GM18909 (cell line): ENCODE measurements at regions not wholly inside any gene's neighbourhood (a gene's known extent, or its start where the extent isn't known, plus 50 kb on each side); places are given as distances from the start of the nearest gene placed in this dataset.
A peak's percentile ranks its signal among the peaks of the same experiment; 100 is the strongest.
"Not testable (repeated sequence)": the region's sequence is repeated elsewhere in the genome, so short reads cannot be mapped to it uniquely, and the experiment has no call there.

Experiments
- ATAC-seq: cut with Tn5 transposase; IDR thresholded peaks from one replicate; pipeline ENCODE4 v1.9.1; 2021; ENCODE audit warnings: mild to moderate bottlenecking; ENCODE audit not compliant: unreplicated experiment, poor library complexity

DNA sequence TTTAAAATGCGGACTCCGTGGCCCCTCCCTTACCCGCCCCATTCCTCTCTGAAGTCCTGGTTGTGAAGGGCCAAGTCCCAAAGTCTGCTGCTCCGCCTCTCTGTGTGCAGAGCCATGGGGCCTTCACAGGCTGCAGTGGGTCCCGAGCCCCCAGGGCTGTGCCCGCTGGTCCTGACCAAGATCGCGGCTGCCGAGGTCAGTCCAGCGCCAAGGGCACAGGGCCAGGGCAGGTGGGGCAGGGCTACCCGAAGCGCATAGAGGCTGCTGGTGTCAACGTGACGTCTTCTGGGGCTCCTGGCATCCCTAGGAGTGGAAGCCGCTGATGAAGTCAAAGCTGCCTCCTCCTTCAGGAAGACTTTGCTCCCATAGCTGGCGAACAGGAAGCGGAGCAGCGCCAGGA is 858.8 kb downstream of the TUBA3C start:
- not testable (repeated sequence) for ATAC-seq

DNA sequence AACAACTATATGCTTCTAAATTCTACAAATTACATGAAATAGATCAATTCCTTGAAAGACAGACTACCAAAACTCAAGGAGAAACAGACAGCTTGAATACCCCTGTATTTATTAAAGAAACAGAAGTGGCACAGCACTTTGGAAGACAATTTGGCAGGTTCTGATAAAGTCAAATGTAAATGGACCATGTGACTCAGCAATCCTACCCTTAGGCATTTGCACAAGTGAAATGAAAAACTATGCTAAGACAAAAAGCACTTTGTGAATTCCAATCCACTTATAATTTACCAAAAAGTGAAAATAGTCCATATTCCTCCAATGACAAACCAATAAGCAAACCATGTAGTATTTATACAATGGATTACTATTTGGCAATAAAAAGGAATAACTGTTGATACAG is 862.0 kb downstream of the TUBA3C start:
- not testable (repeated sequence) for ATAC-seq

GRCh38 chr13:18303240-18303813 is 878.3 kb downstream of the TUBA3C start:
- not testable (repeated sequence) for ATAC-seq

DNA sequence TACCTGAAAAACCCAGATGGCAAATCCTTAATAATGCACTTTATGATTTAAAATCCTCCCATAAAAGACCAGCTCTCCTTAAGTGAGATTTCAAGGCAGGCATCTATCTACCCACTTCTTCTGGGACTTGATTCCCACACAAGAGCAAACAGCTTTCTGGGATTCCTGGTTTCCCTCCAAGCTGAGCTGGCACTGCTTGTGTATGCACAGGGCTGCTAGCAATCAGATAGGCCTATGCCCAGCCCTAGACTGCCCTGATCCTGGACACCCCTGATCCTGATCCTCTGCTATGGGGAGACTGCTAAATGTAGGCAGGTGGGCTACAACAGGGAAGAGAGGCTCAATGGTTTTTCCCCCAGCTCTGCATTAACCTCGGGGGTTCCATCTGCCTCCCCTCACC is 880.7 kb downstream of the TUBA3C start:
- not testable (repeated sequence) for ATAC-seq

DNA sequence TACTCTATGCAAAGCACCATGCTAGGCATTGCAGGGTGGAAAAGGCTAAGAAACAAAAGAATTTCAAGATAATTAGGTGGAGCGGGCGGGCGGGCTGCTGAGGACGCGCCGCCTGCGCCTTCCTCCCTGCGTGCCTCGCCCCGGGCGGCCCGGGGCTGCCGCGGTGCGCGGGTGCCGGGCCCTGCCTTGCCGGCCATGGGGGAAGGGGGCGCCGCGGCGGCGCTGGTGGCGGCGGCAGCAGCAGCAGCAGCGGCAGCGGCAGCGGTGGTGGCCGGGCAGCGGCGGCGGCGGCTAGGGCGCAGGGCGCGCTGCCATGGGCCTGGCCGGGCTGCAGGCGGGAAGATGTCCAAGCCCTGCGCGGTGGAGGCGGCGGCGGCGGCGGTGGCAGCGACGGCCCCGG is 884.3 kb downstream of the TUBA3C start:
- ATAC-seq, result not testable (repeated sequence)

GRCh38 chr13:18296617-18297016 is 885.0 kb downstream of the TUBA3C start:
- not testable (repeated sequence) for ATAC-seq

DNA sequence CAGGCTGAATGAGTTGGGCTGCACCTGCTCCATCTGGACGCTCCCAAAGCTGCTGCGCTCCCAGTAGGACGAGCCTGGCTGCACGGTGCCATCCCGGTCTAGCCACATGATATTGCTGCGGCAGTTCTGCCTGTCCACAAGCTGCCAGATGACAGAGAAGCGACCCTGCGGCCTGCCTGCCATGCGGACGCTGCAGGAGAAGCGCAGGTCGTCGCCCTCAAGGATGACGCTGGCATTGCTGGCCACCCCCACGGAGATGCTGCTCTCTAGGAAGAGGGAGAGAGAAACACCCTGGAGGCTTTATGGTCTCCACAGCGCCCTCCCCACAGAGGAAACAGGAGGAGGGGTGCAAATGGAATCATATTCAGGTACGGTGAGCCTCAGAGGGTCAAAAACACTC is 887.3 kb downstream of the TUBA3C start:
- ATAC-seq, result not testable (repeated sequence)

DNA sequence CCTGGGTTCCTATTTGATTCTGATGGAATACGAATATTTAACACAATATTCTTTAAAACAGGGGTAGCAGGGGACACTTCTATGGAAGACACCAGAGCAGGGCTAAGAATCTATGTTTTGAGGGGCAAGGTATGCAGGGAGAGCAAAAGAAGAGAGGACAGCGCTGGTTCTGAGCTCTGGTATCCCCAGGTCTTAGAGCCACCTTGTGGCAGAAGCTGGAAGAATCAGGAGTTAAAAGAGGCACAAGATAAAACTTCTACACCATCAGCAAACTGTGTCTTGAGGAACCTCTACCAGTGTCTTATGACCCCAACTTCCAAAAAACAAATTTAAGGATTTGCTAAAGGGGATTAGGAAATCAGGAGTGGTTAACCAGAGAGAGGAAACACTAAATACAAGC is 894.8 kb downstream of the TUBA3C start:
- peak; percentile 40 for ATAC-seq

- not testable (repeated sequence) for ATAC-seq
Observed at GRCh38 chr13:18285663-18286062, 896.0 kb downstream of the TUBA3C start.

GRCh38 chr13:18284040-18284439 is 897.6 kb downstream of the TUBA3C start:
- not testable (repeated sequence) for ATAC-seq

GRCh38 chr13:18281829-18282597 is 899.6 kb downstream of the TUBA3C start:
- ATAC-seq, result not testable (repeated sequence)

DNA sequence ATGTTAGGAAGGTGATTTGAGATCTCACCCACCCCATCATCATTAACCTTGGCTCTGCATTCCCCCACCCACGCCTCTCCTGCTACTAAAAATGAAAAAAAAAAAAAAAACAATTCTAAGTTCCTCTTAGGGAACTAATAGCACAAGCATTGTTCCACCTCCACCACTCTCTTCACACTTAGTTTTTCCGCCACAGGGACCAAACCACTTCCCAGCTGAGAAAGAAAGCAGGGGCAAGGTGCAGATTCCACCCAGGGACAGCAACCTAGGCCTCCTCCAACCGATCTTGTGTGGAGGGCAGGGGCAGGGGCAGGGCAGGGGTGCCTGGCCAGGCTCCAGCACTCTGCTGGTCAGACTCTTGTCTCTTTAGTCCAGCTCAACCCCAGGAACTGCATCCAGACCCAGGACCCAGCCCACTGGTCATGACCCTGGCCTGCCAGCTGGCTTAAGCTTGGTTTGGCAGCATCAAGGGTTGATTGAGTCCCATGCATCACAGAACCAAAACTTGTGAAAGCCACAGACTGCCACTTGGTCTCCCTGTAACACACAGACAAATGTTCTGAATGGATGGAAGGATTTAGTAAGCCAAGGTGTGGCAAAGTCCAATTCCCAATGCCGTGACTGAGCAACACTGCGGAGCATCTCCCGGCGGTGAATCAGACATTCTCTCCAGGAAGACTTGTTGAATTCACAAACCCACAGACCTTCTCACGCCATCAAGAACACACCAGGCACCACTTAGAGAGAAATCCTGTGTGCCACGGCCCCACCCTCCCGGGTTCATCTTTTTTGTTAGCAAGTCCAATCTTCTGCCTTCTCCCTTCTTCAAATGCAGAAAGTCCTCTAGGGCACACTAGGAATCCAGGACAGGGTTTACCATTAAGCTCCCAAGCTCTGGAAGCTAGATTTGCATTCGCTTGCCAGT is 900.5 kb downstream of the TUBA3C start:
- ATAC-seq, result not testable (repeated sequence)

DNA sequence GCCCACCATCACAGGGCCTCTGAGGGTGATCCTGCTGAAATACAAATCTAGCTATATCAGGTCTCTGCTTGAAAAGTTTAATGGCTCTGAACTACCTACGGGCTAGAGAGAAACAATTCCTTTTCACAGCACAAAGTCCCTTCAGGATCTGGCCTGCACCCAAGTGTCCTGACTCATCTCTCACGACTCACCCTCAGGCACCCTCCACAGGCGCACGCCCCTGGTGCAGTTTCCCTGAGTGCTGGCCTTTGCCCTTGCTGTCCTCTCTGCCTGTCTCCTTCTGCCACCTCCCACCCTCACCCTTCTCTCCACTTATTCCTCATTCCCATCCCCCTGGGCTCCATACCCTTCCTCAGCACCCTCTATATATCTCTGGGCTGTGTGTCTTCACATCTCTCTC is 901.7 kb downstream of the TUBA3C start:
- not testable (repeated sequence) for ATAC-seq

DNA sequence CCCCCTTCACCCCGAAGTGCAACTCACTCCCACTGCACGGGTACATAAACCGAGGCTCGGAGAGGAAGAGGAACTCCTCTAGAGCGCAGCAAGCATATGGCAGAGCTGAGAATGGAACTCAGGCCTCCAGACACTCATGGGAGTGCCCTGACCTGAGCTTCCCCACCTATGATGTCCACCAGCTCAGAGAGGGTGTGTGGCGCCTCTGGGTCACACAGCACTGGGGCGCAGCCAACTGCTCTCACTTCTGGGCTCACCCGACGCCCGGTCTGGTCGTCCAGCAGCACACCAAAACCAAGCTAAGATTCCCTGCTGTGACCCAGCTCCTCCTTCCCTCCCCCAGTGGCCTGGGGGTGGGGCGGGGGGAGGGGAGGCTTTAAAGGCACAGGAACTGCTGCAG is 904.3 kb downstream of the TUBA3C start:
- ATAC-seq, result not testable (repeated sequence)

GRCh38 chr13:18276280-18276679 is 905.3 kb downstream of the TUBA3C start:
- not testable (repeated sequence) for ATAC-seq

- not testable (repeated sequence) for ATAC-seq
Observed at GRCh38 chr13:18273785-18274514, 907.7 kb downstream of the TUBA3C start.

DNA sequence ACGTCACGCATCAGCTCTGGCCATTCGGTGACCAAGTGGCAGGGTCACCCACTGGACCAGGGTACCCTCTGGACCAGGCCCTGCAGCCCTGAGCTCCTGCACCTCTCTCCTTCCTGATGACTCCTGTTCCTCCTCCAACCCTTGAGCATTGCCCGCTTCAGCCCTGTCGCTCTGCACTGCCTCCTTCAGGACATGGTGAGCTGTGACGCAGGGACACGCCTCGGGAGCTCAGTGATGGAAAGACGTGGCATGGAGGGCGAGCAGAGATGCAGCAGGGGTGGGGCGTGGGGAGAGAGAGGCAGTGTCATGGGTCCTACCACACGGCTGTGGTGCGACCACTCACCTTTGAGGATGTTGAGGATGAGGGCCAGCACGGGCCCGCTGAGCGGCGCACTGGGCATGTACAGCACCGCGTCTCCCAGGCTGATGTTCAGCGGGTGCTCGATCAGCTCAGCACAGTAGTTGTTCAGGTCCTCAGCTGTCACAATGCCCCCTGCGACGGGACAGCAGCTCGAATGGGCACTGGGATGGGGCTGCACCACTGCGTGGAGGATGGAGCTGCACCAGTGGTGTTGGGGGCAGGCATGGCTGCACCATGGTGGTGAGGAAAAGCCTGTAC is 922.7 kb downstream of the TUBA3C start:
- ATAC-seq, result not testable (repeated sequence)

DNA sequence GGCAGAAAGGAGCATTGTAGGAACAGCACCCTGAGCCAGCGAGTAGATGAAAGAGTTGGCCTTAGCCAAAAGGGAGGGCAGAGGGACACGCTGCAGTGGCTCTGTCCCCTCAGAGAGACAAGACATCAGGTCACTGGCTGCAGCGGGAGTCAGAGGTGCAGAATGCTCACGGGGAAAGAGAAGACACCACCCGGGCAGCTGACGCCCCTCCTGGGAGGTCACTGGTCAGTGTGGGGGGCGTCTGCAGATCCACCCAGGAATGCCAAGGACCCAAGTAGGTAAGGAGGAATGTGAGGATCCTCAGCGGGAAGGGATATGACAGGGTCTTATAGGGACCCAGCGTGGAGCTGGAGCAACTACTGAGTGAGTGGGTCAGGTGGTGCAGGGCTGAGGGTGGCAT is 923.9 kb downstream of the TUBA3C start:
- ATAC-seq, result not testable (repeated sequence)

- not testable (repeated sequence) for ATAC-seq
Observed at GRCh38 chr13:18252848-18253247, 928.8 kb downstream of the TUBA3C start.
